ENCODE measurements at regions not wholly inside any gene's neighbourhood (a gene's known extent, or its start where the extent isn't known, plus 50 kb on each side); places are given as distances from the start of the nearest gene placed in this dataset.

GRCh38 chr16:64150193-64150592 lies 971.7 kb downstream of the CDH11 start:
- Mint-ChIP-seq H3K4me1 (ENCODE audit: low read depth, unreplicated experiment) (no peaks in the 10 kb centered on the region), H3K9me3 (ENCODE audit: unreplicated experiment) (no peaks in the 10 kb centered on the region), H3K4me3 (ENCODE audit: unreplicated experiment) (no peak overlapping the region), H3K27me3 (ENCODE audit: insufficient read depth, unreplicated experiment) (no peaks in the 10 kb centered on the region), H3K27ac (ENCODE audit: unreplicated experiment) (no peak overlapping the region), H3K36me3 (ENCODE audit: insufficient read depth, unreplicated experiment) (no peaks in the 10 kb centered on the region)
- H3K4me1 ChIP-seq: no peaks in the 10 kb centered on the region
- no peaks in the 10 kb centered on the region for H3K9me3 ChIP-seq
- intact Hi-C loops (cut with micrococcal nuclease; ENCODE audit: unreplicated experiment): no loop called here
- DNase-seq: no peak
- H3K36me3 ChIP-seq (ENCODE audit: control insufficient read depth, insufficient read depth, low read length): no peaks in the 10 kb centered on the region
- ChIA-PET CTCF (no interaction called here), POLR2A (no interaction called here)
- H3K4me3 ChIP-seq (ENCODE audit: low read depth, low read length): no peak overlapping the region
- no peak for TF ChIP-seq CTCF (IDR thresholded peaks at IDR 0.05; ENCODE audit: insufficient read depth in 1 of 2, low read depth in 1 of 2, low read length in 1 of 2, severe bottlenecking in 1 of 2, unreplicated experiment in 1 of 2)
- no TSS peak for BruUV-seq (replicated peaks)
- H3K27me3 ChIP-seq (replicated peaks; ENCODE audit: control insufficient read depth, insufficient read depth, low read length): no peaks in the 10 kb centered on the region; the same call in 1 of the 2 replicates

- POLR2A ChIA-PET: no interaction called here
- no peaks in the 10 kb centered on the region for H3K36me3 Mint-ChIP-seq (ENCODE audit: insufficient read depth, unreplicated experiment)
- intact Hi-C loops (cut with micrococcal nuclease; ENCODE audit: unreplicated experiment): no loop called here
These were observed 972.1 kb downstream of the CDH11 start for GRCh38 chr16:64149756-64150155.

GRCh38 chr16:64148356-64148755 lies 973.5 kb downstream of the CDH11 start:
- Histone ChIP-seq H3K36me3 (ENCODE audit: control insufficient read depth, insufficient read depth, low read length) (no peaks in the 10 kb centered on the region), H3K4me1 (no peaks in the 10 kb centered on the region), H3K4me3 (ENCODE audit: low read depth, low read length) (no peak overlapping the region), H3K27me3 (replicated peaks; ENCODE audit: control insufficient read depth, insufficient read depth, low read length) (no peaks in the 10 kb centered on the region), H3K9me3 (no peaks in the 10 kb centered on the region)
- Mint-ChIP-seq H3K36me3 (ENCODE audit: insufficient read depth, unreplicated experiment) (no peaks in the 10 kb centered on the region), H3K4me3 (ENCODE audit: unreplicated experiment) (no peak overlapping the region), H3K9me3 (ENCODE audit: unreplicated experiment) (no peaks in the 10 kb centered on the region), H3K4me1 (ENCODE audit: low read depth, unreplicated experiment) (no peaks in the 10 kb centered on the region), H3K27ac (ENCODE audit: unreplicated experiment) (no peak overlapping the region), H3K27me3 (ENCODE audit: insufficient read depth, unreplicated experiment) (no peaks in the 10 kb centered on the region)
- CTCF ChIA-PET: no interaction called here
- no peak for DNase-seq
- TF ChIP-seq CTCF (IDR thresholded peaks at IDR 0.05; ENCODE audit: insufficient read depth in 1 of 2, low read depth in 1 of 2, low read length in 1 of 2, severe bottlenecking in 1 of 2, unreplicated experiment in 1 of 2): no peak
- intact Hi-C loops (cut with micrococcal nuclease; ENCODE audit: unreplicated experiment): no loop called here
- POLR2A ChIA-PET: no interaction called here
- no TSS peak for BruUV-seq (replicated peaks)

More at GRCh38 chr16:64149756-64150155, 972.1 kb downstream of the CDH11 start:
- Histone ChIP-seq H3K9me3 (no peaks in the 10 kb centered on the region), H3K4me3 (ENCODE audit: low read depth, low read length) (no peak overlapping the region), H3K36me3 (ENCODE audit: control insufficient read depth, insufficient read depth, low read length) (no peaks in the 10 kb centered on the region), H3K4me1 (no peaks in the 10 kb centered on the region), H3K27me3 (replicated peaks; ENCODE audit: control insufficient read depth, insufficient read depth, low read length) (no peaks in the 10 kb centered on the region; the same call in 1 of the 2 replicates)
- no TSS peak for BruUV-seq (replicated peaks)
- no peaks in the 10 kb centered on the region for H3K4me1 Mint-ChIP-seq (ENCODE audit: low read depth, unreplicated experiment)
- TF ChIP-seq CTCF (IDR thresholded peaks at IDR 0.05; ENCODE audit: insufficient read depth in 1 of 2, low read depth in 1 of 2, low read length in 1 of 2, severe bottlenecking in 1 of 2, unreplicated experiment in 1 of 2): no peak
- H3K4me3 Mint-ChIP-seq (ENCODE audit: unreplicated experiment): no peak overlapping the region
- CTCF ChIA-PET: no interaction called here
- H3K9me3 Mint-ChIP-seq (ENCODE audit: unreplicated experiment): no peaks in the 10 kb centered on the region
- DNase-seq: no peak
- no peak overlapping the region for H3K27ac Mint-ChIP-seq (ENCODE audit: unreplicated experiment)
- H3K27me3 Mint-ChIP-seq (ENCODE audit: insufficient read depth, unreplicated experiment): no peaks in the 10 kb centered on the region
